ENCODE measurements at regions not wholly inside any gene's neighbourhood (a gene's known extent, or its start where the extent isn't known, plus 50 kb on each side); places are given as distances from the start of the nearest gene placed in this dataset.
"Not testable (repeated sequence)": the region's sequence is repeated elsewhere in the genome, so short reads cannot be mapped to it uniquely, and the experiment has no call there.

DNA sequence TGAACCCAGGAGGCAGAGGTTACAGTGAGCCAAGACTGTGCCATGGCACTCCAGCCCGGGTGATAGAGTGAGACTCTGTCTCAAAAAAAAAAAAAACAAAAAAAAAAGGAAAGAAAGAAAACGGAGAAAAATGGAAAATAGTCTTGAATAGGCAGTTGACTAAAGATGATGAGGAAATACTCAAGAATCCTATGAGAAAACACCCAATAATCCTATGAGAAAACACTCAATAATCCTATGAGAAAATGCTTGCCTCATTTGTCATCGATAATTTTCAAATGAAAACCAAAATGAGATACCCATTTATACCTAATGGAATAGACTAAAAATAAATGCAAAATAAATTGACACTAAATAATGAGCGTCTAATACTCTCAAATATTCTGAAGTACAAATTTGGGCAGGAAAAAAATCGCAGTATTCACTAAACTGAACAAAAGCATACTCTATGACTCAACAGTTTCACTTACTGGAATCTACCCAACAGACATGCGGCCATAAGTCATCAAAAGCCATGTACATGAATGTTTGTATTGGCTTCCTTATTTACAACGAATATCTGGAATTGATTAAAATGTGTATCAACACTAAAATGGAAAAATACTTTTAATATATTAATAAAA lies 733.9 kb upstream of the CHRM3 start:
- DNase-seq (ENCODE audit: low read depth in 3 of 3): no peak

DNA sequence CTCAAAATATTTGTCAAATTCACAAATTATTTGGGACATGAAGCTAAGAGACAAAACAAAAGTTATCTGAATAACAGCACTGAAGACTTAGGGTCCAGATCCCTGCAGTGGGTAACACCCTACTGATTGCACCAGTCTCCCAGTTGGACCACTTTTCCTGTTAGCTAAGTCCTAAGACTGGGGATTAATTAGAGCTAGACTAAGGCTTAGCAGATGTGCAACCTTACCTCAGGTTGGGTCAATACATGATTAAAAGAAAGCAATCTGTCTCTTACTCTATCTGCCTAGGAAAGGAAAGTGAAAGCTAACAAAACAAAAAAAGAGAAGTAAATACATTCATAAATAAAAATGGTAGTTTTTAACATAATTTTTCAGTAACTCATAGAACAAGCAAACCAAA lies 737.2 kb upstream of the CHRM3 start:
- no peak for DNase-seq (ENCODE audit: low read depth in 3 of 3)

DNA sequence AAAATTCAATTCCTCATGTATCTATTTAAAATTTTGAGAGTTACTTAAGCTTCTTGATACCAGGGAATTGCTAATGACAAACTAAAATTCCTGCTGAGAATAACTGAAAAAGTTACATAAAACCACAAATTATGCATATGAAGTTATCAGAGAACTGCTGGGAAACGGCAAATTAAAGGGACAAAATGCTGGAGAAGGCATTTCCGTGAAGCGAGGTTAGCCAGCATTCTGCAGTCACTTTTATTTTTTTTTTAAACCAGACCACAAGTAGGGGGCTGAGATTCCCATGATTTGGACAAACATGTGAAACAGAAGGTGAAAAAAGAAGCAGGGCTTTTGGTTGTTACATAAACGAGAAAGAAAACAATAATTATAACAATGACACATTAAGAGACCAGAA lies 737.6 kb upstream of the CHRM3 start:
- no peak for DNase-seq (ENCODE audit: low read depth in 3 of 3)

DNA sequence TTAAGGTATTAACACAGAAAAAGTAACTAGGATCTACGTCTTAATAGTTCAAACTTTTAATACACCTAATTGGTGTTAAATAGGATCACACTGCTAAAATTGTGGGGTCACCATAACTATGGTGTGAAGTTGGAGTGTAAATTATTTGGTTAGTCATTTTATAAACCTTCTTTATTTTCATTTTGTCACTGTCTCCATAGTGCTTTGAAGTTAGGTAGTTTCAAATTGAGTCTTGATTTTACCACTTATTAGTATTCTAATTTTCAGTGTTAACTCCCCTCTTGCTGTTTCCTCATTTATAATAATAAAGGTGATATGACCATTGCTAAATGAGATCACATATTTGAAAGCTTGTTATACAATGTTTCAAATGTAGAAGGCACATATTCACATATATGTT lies 738.1 kb upstream of the CHRM3 start:
- no peak for DNase-seq (ENCODE audit: low read depth in 3 of 3)

DNA sequence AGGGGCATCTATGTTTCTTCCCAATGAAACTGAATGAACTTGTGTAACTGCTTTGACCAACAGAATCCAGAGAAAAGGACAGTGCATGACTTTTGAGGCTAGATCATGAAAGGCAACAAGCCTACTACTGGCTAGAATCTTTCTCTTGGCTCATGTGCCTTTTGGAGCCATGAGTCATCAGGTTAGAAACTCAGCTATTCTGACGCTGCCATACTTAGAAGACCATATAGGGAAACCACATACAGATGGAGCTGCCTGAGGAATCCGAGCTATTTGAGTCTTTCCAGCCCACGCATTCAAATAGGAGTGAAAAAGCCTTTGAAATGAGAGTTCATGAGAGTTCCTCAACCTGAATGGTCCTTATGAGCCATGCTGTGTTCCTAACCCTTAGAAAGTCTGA lies 738.5 kb upstream of the CHRM3 start:
- no peak for DNase-seq (ENCODE audit: low read depth in 3 of 3)

DNA sequence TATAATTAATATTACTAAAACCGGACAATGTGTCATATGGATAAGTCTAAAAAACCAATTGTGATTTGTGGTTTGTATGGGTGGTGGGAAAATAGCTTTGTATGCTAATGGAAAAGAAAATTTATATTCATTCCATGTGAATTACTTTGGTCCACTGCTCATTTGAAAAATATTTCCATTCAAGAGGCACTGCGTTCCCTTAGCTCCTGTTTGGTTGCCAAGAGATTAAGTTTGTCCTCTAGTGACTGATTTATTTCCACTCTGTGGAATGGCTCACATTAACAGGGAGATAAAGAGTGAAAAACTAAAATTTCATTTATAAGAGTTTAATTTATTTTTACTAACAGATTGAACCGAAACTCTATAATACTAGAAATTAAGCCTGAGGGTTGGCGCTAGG lies 744.1 kb upstream of the CHRM3 start:
- no peak for DNase-seq (ENCODE audit: low read depth in 3 of 3)

DNA sequence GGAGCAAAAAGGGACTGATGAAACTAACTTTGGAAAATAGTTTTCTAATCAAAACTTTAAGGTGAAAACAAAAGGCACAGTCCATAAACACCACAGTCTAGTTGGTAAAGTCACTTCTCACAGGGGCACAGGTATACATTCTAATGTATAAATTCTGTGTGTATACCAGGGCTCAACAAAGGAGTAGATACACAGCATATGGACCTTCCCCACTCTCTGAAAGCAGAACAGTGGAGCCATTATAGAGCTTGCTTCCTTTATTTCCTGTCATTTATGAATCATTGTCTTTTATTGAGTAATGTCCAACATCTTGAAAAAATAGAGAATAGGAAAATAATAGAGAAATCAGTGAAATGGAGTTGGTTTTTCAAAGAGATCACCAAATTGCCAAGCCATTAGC lies 746.5 kb upstream of the CHRM3 start:
- DNase-seq (ENCODE audit: low read depth in 3 of 3): no peak

DNA sequence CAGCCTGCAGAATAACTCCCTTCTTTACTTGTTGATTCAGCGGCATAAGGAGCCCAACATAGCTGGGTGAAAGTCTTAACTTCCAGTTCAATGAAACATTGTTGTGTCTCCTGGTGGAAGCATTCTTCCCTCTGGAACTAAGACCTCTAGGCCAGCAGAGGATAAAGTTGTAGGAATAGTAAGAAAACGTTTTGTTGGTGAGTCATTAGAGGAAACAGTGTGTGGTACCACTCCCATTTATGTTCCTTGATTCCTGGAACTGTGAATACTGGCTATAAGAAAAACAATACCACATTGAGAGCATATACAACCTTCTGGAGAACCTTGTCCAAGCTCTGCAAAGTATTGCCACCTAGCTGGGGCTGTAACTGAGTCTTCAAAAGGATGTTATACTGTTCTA lies 737.4 kb upstream of the ZP4 start:
- no peak for DNase-seq (ENCODE audit: low read depth in 3 of 3)

DNA sequence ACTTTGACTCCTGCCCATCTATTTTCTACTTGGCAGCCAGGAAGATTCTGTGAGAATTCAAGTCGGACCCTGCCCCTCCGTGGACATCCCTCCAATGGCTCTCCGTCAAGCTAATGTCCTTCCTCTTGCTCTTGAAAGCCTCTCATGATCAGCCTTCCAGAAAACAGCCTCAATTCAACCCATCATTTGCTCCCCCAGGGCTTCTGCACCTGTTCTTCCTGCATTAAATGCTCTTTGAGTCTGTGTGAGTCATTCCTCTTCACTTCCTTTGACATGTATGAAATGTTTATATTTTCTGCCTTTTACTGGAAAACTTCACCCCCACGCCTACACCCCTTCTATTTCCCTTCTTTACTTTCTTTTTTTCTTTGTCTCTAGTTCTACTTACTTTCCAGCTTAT lies 734.1 kb upstream of the ZP4 start:
- DNase-seq (ENCODE audit: low read depth in 3 of 3): no peak

DNA sequence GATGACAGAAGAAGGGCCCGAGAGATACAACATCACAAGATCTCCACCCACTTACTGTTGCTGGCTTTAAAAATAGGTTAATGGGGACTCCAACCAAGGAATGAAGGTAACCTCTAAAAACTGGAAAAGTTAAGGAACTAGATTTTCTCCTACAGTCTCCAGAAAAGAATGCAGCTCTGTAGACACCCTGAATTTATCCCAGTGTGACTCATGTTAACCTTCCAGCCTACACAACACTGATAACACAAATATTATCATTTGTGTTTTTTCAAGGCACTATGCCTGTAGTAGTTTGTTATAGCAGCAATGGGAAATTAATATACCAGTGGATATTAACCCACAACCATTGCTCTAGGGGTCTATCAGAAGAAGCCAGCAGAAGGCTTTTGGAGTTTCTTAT lies 730.7 kb upstream of the ZP4 start:
- DNase-seq (ENCODE audit: low read depth in 3 of 3): no peak

DNA sequence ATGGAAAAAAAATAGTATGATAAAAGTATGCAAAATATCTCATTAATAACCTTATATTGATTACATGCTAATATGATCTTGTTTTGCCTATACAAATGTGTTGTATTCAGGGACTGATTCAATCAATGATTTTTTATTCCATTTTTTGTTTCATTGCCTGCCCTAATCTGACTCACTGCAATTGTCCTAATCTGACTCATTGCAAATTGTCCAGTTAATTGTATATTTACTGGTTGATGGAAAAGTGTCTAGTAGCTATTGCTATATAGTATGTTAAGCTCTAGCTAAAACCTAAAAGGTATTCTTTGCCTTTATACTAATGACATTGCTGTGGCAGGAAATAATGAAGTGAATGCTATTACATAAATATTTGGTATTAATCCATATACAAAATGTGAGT lies 728.9 kb upstream of the ZP4 start:
- DNase-seq (ENCODE audit: low read depth in 3 of 3): no peak

DNA sequence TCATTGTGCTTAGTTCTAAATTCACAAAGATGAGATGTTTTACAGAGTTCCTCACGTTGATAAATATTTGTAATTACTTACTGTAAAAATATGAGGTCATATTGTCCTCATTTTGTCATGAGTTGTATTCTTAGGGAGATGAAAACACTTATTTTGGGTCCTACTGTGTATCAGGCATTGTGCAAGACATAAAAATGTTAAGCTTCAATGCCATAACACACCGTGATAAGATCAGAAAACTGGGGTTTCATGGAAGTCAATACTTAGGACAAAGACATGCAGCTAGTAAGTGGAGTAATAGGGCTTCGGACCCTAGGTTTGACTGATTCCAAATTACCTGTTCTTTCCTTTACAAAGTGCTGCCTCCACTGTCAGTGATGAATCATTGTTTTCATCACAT lies 720.7 kb upstream of the ZP4 start:
- no peak for DNase-seq (ENCODE audit: low read depth in 3 of 3)

DNA sequence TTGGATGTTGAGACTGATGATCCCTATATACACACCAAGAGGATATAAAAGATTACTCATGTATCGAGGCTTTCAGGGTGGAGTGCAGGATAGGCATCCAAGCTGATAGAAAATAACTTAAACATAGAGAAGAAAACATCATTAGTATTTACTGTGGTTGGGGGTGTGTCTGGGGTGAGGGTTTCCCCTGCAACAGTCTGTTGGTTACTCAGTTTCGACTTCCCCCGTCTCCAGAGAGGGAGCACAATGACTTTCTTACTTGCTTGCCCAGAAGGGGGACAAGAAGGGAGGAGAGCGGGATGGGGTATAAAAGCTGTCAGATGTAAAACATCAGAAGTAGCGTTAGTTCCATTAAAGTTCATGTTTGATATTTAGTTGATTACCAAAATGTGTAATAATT lies 717.4 kb upstream of the ZP4 start:
- DNase-seq (ENCODE audit: low read depth in 3 of 3): no peak

DNA sequence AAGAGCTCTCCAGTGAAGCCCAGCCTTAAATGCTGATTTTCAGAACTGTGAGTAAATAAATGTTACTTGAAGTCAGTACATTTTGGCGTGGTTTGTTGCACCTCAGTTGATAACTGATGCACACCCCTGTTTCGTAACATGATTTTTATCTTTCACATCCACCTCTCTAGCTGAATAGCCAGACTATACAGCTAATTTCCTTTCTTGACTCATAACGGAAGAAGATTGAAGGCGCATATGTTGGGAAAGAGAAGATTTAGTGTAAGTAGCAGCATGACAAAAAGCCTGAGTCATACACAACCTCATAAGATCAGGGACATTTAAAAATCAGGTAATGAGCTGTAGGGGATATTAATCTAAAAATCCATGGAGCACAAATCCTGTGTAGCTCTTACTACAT lies 716.2 kb upstream of the ZP4 start:
- DNase-seq (ENCODE audit: low read depth in 3 of 3): no peak

DNA sequence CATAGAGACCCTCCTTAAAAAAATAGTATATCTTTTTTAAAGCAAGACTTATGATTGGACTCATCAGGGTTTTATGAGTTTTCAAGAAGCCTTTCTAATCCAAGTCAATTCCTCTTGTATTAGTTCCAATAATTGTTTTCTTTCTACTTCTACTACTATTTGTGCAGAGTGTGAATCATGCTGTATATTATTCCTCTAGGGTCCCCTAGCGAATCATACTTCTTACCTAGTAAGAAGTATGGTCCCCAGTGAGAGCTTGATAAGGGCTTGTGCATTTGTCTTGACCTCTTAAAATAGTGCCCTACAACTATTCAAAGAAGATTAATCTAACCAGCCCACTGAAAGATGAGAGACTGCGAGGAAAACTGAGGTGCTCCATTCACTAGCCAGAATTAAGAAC lies 715.7 kb upstream of the ZP4 start:
- DNase-seq (ENCODE audit: low read depth in 3 of 3): no peak

DNA sequence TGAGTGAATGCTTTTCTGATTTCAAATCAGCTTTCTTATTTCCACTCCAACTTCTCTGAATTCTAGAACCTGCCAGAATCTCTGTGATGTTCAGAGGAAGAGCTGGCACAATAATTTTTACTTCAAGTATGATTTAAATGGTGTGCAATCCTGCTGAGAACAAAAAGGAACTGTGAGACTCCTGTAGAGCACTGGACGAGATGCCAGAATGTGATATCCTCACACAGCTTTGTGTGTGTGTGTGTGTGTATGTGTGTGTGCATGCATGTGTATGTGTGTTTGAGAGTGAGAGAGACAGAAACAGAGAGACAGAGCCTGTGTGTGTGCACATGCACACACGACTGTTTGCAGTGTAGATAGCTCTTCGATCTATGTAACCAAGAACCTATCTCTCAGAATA lies 713.6 kb upstream of the ZP4 start:
- no peak for DNase-seq (ENCODE audit: low read depth in 3 of 3)

DNA sequence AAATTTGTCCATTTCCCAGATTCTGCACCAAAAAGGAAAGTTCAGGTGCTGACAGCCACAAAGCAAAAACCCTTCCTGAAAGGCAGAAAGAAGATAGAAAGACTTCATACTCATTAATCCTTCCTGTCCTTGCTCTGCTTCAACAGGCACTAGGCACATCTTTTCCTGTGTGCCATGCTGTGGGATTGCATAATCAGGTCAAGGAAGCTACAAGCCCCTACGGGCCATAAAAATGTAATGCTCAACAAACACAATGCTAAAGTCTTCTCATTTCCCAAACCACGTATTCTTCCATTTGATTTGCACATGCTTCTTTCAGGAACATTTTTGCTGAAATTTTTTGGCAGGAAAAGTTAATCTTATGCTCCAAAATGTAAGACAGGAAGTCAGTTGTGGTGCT lies 710.9 kb upstream of the ZP4 start:
- DNase-seq (ENCODE audit: low read depth in 3 of 3): not testable (repeated sequence)

DNA sequence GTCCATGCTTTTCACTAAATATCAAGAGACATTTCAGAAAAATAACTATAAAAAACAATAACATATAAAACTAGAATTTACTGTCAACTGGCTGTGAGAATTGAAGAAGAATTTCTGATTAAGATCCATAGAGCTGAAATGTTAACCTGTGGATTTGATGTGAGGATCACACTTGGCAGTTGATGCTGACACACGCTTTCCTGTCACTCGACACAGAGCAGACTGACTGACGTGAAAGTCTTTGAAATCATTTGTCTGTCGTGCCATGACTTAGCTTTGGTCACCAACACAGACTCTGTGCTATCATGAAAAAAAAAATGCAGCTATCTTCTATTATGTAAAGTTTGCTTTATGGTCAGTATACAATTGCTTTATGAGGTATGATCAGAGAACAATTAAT lies 706.0 kb upstream of the ZP4 start:
- DNase-seq (ENCODE audit: low read depth in 3 of 3): no peak

DNA sequence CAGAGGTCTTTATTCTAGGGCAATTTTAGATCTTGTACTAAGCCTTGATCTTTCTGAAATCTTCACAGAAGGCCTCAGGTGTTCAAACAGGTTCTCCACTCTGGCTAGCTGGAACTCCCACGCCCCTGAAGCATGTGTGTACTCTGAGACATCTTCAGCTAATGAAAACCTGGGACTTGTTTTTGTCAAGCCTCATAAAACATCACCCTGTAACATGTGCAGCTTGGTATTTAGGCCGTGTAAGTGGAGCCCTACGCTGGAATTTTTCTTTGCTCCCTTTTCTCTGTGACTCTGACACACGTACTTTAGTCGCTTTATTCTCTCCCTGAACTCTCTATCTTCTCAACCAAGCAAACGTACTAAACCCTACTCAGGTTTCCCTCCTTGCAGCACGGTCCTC lies 701.9 kb upstream of the ZP4 start:
- DNase-seq (ENCODE audit: low read depth in 3 of 3): no peak

DNA sequence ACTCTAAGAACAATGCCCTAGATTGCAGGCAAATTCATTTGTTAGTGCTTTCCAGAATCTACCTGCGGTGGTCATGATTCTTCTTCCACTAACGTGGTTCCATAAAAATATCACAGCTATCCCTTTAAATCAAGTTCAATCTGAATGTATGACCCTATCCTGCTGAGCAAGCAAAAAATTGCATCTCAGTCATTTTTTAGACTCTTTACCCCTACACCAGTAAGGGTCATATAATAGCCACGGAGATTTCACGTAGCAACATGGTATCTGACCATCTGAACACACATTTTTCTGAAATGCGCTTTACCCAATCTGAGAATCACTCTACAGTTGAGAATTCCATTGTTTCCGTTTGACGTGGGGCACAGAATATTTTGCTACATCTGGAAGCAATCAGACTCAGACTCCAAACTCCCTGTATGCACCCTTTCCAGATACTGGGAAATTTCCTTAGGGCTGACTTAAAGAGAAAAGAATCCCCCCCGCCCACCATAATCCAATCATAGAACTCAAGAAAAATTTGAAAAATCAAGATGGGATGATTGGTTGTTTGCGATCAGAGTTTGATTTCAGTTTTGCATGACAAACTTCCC lies 699.2 kb upstream of the ZP4 start:
- DNase-seq (ENCODE audit: low read depth in 3 of 3): no peak

DNA sequence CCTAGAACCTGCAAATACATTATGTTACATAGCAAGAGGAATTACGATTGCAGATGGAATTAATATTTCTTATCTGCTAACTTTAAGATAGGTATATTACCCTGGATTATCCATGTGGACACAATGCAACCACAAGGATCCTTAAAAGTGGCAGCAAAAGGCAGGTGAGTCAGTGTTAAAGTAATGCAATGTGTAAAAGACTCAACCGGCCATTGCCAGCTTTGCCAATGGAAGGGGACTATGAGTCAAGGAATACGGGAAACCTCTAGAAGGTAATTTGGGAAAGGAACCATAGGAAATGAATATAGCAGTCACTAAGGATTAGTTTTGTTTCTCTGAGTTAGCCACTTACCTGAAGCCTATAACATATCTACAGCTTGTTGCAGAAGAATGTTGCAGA lies 692.1 kb upstream of the ZP4 start:
- DNase-seq (ENCODE audit: low read depth in 3 of 3): no peak

DNA sequence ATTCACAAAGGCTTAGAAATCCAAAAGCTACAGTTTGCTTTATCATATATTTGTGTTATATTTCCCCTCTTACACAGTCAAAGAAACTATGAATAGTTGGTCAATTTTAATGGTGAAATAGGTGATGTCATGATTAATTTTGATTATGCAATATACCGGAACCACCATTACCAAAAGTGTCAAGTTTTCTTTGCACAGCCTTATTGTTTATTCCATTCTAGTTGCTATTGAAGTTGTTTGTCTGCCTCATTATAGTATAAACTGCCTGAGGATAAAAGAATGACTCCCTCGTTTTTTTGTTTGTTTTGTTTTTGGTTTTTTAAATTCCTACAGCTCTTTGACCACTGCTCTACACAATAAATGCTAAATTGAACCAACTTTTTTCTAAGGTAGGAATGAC lies 690.6 kb upstream of the ZP4 start:
- DNase-seq (ENCODE audit: low read depth in 3 of 3): no peak

DNA sequence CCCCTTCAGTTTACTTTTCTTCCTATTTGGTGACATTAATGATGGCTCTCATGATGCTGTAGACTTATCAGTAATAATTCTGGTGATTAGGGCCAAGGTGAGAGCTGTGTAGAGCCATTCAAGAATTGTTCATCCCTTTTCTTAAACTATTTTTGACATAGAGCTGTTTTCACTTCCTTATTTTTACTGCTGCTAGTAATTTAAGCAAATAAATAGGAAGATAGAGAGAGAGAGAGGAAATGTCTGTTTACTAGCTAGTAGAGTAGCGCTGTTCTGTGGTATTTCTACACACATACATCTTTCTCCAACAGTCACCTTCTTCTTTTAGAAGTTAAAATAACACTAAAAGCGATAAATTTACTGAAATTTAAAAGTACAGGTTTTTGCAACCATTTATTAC lies 678.0 kb upstream of the ZP4 start:
- no peak for DNase-seq (ENCODE audit: low read depth in 3 of 3)

DNA sequence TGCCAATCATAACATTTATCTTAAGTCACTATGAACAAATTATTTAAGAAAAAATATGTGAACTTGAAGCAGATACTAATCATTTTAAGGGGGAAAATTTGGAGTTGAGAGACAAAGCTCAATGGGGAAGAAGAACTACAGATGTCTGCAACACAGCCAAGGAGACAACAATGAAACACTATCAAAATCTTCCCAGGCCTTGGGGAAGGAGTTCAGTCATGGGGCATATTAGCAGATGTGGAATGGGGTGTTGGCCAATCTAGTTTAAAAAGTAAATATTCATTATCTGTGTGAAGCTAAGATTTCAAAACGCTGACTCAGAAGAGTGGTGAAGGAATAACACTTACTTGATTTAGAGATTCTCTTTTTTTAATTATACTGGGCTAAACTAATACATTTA lies 671.6 kb upstream of the ZP4 start:
- no peak for DNase-seq (ENCODE audit: low read depth in 3 of 3)
